GOT3 (cell line): ENCODE measurements at regions not wholly inside any gene's neighbourhood (a gene's known extent, or its start where the extent isn't known, plus 50 kb on each side); places are given as distances from the start of the nearest gene placed in this dataset.
"Not testable (repeated sequence)": the region's sequence is repeated elsewhere in the genome, so short reads cannot be mapped to it uniquely, and the experiment has no call there.

Experiments used
- DNase-seq: peaks from one replicate; lab custom pipeline; 2025; ENCODE audit warnings: mixed read lengths; lab: John Stamatoyannopoulos, UW

- not testable (repeated sequence) for DNase-seq
Measured at GRCh38 chr15:77861997-77862635, 215.4 kb downstream of the TBC1D2B start.

- no peak for DNase-seq
Measured at GRCh38 chr15:77860071-77860691, 217.3 kb downstream of the TBC1D2B start.

DNA sequence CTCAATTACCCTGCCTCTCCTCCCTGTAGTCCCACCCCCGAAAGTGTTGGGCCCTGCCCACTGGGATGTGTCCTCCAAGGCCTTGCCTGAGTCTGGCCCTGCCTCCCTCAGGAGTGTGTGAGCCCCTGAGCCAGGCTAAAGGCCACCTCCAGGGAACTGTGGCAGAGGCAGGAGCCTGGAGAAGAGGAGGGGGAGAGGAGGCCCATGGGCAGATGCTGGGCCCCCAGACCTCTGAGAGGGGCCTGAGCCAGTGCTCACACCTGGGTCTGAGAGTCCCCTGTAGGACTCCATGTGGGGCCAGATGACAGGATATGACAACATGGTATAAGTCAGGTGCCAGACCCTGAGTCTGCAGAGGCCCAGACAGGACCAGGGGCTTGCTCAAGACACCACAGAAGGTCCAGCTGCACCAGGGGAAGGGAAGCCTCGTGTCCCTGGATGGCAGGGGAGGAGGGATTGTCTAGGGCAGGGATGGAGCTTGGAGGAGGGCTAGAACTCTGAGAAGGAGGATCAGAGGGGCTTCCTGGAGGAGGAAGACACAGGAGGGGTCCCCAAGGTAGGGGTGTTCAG is 217.9 kb downstream of the TBC1D2B start:
- DNase-seq, result no peak

- DNase-seq, result no peak
Measured at GRCh38 chr15:77858792-77859490, 218.6 kb downstream of the TBC1D2B start.

DNA sequence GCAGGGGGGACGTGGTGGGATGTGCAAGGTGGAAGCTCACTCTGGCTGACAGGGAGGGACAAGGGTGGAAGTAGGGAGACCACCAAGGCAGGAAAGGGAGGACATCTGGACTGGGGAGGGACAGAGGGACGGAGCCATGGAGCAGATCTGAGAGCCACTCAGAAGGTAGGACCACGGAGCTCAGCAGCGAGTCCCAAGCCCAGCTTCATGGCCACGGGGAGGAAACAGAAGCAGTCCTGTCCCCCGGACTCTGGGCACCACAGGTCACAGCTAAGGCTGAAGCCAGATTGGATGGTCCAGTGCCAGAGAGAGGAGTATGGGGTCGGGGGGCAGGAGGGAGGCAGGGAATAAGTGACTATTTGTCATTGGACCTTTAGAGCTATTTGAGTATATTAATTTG is 220.1 kb downstream of the TBC1D2B start:
- DNase-seq, result no peak

DNA sequence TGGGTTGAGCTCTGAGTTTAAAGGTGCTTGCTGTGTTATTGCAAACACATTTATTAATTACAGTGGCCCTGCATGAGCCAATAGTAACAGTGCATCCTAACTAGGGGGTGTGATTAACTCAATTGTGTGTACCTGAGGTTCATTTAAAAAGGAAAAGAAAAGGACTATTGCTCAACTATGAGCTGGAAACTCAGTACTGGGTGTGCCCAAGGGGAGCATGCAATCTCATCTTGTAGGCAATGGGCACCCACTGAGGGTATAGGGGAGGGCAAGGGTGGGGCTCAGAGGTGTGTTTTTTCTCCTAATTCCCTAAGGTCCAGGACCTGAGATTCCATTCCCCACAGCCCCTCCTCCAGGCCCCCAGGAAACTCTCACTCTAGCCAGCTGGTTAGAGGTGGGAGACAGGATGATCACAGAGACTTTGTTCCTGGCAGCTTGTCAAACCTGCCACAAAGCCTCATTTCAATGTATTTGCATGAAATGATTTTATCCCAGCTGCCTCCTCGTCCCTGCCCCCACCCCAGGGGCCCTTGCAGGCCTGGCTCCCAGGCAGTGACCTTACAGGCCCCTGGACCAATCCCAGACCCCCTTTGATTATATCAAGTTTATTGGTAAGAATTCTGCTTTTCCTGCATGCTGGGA is 220.7 kb downstream of the TBC1D2B start:
- no peak for DNase-seq

GRCh38 chr15:77855871-77856270 is 221.6 kb downstream of the TBC1D2B start:
- DNase-seq, result no peak

DNA sequence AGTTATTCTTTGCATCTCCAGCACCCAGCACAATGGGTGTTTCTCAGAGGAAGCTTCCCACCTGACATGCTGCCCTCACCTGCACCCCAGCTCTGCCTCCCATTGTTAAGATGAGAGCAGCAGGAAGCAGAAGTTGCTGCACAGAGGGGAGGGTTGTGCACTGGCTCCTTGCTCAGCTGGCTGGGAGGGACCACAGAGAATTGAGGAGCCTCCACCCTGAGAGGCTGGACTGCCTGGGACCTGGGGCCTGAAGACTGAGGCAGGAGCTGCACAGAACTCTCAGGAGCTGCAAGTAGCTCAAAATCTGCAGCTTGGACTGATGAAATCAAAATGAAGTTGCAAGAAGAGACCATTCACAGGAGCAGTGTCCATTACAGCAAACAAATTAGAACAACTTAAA is 222.3 kb upstream of the LINGO1 start:
- no peak for DNase-seq

DNA sequence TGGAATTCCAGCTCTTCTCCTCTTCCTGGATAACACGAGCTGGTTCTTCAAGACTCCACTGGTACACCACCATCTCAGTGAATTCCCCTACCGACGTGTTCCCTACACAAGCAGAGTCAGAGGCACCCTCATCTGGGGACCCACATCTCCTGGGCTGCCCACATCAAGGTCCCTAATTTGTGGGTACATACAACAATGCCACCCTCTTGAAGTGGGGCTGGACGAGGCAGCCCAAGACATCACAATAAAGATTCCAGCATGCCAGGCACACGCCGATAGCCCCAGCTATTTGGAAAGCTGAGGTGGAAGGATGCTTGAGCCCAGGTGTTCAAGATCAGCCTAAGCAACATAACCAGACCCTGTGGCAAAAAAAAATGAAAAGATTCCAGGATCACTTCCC is 221.2 kb upstream of the LINGO1 start:
- DNase-seq, result no peak

DNA sequence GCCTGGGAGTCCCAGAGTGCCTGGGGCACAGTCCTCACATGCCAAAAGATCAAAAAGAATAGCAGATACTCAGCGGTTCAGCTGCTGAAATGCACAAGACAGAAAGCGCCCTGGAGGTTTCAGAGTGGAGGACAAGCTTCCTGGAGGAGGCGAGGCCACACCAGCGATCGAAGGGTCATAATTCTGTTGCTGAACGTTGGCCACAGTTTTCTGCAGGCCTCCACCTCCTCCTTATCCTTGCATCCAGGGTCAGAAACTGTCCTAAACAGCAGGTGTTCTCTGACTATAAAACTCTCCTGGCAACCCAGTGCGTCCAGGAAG is 220.3 kb upstream of the LINGO1 start:
- no peak for DNase-seq

GRCh38 chr15:77852241-77853007 is 219.7 kb upstream of the LINGO1 start:
- DNase-seq, result no peak

DNA sequence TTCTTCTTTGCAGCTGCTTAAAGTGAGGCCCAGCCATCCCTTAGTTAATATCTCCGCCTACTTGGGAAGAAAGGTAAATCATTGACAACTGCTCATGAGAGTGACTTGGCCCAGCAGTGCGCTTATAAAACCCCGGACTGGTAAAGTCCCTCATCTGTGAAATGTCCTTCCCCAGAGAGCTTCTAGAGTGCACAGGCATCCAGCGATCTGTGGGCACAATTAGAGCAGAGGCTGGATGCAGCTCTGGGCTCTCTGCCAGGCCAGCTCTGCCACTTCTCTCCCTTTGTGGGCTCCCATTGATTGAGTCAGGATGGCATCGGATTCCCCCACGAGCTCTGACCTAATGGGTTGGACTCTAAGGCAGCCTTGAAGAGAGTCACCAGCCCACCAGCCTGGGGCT is 219.0 kb upstream of the LINGO1 start:
- DNase-seq, result no peak

GRCh38 chr15:77851086-77851485 is 218.4 kb upstream of the LINGO1 start:
- no peak for DNase-seq

DNA sequence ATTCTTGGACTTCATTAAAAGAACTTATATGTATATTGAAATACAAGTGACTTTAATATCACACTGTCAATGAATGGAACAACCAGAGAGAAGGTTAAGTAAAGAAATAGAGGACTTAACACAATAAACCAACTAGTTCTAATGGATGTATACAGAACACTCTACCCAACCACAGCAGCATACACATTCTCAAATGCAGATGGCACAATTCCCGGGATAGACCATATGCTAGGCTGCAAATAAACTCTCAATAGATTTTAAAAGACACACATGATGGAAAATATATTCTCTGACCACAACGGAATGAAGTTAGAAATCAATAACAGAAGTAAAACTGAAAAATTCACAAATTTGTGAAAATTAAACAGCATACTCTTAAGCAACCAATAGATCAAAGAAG is 214.3 kb upstream of the LINGO1 start:
- DNase-seq, result no peak

- no peak for DNase-seq
Measured at GRCh38 chr15:77846360-77846759, 213.6 kb upstream of the LINGO1 start.

- no peak for DNase-seq
Measured at GRCh38 chr15:77844798-77845446, 212.2 kb upstream of the LINGO1 start.

DNA sequence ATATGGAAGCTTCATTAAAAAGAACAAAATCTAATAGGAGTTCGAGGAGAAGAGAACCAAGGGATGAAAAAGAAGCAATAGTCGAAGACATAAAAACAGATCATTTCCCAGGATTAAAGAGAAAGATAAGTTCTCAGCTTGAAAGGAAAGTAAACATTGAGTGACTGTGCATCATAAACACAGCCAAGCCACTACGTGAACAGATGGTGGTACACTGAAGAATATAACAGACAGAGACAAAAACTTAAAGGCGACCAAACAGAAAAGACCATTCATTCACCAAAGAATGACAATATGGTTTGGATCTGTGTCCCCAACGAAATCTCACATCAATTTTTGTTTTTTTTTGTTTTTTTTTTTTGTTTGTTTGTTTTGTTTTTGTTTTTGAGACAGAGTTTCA is 210.8 kb upstream of the LINGO1 start:
- no peak for DNase-seq

DNA sequence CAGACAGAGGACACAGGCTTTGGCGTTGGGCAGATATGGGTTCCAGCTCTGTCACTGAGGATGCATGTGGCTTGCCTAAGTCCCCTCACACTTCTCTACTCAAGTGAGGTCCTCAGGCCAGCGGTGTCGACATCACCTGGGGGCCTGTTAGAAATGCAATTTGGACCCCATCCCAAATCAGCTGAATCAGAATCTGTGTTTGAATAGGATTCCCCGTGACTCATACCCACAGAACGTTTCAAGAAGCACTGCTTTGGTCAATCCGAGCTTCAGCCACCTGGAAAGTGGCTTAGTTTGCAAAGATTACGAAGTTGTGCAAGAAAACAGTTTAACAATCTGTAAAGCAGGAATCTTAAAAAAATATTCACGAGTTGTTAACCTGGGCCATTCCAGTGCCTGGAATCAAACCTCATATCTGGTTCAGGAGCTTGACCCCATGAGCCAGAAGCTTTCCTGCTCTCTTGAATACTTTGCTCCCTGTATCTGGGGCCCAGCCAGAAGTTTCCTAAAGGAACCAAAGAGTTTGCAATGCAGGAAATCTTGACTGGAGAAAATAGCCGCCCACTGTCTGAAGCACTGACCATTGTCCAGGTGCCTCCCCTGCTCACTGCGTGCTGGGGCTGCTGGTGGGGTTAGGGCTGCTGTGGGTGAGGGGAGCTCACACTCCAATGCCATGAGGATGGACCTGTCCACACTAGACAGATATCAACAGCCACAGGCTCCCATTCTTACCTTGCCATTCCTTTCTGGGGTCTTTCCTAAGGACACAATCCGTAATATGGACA is 208.5 kb upstream of the LINGO1 start:
- DNase-seq, result no peak

GRCh38 chr15:77839970-77840905 is 207.5 kb upstream of the LINGO1 start:
- no peak for DNase-seq

DNA sequence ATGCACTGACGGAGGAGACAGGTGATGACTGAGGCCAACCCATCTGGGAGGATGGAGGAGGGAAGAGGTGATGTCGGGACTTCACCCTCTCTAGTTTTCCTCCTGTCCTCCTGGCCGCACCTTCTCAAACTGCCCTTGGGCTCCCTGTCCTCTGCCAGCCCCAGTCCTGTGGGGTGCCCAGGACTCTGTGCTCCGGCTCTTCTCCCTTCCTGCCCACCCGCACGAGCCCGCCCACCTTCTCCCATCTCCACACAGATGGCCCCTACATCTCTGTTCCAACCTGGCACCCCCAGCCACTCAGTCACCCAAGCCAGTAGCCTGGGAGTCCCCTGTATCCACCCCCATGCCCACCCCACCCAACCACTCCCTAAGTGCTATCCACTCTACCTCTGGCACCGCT is 206.7 kb upstream of the LINGO1 start:
- no peak for DNase-seq
